HG03378 (cell line): ENCODE measurements at regions not wholly inside any gene's neighbourhood (a gene's known extent, or its start where the extent isn't known, plus 50 kb on each side); places are given as distances from the start of the nearest gene placed in this dataset.
A peak's percentile ranks its signal among the peaks of the same experiment; 100 is the strongest.

ENCODE experiments used
- ATAC-seq: cut with Tn5 transposase; IDR thresholded peaks from one replicate; pipeline ENCODE4 v1.9.1; 2021; ENCODE audit warnings: mild to moderate bottlenecking, moderate library complexity; ENCODE audit not compliant: unreplicated experiment

DNA sequence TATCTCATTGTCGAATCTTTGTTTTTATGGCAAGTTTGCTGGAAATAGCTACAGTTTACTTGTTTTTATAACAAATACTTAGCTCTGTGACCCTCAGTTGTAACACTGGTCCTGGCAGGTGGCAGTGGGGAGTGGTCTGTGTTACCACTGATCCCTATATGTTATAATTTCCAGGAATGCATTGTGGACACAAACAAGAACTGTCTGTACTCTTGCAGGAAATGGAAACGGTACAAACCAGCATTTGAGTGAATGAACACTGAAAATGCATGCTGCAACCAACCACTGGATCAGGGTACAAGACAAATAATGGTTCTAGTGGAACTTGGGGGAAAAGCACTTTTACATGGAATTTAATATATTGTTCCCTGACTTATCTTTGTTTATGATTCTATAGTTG lies 66.5 kb upstream of the PJA2 start:
- no peak for ATAC-seq

DNA sequence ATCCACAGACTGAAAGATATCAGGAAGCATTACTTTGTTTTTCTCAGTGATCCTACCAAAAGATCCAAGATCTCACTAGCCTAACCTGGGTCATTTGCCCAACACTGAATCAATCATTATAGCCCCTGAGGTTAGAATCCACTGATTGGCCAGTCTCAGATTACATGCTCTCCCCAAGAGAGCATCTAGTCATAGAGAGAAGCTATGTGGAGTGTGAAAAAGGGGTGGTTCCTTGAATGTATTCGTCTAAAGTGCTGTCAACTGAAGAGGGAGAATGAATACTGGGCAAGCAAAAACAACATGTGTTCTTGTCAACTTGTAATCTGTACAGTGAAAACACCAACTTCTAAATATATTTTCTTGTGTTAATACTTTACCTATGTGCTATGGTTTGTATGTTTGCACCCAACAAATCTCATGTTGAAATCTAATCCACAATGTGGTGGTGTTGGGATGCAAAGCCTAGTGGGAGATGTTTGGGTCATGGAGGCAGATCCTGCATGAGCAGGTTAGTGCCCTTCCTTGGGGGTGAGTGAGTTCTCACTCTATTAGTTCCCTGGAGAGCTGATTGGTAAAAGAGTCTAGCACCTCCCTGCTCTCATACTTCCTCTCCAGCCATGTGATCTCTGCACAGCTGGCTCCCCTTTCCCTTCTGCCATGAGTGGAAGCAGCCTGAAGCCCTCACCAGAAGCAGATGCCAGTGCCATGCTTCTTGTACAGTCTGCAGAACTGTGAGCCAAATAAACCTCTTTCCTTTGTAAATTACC lies 60.3 kb upstream of the PJA2 start:
- ATAC-seq = no peak

DNA sequence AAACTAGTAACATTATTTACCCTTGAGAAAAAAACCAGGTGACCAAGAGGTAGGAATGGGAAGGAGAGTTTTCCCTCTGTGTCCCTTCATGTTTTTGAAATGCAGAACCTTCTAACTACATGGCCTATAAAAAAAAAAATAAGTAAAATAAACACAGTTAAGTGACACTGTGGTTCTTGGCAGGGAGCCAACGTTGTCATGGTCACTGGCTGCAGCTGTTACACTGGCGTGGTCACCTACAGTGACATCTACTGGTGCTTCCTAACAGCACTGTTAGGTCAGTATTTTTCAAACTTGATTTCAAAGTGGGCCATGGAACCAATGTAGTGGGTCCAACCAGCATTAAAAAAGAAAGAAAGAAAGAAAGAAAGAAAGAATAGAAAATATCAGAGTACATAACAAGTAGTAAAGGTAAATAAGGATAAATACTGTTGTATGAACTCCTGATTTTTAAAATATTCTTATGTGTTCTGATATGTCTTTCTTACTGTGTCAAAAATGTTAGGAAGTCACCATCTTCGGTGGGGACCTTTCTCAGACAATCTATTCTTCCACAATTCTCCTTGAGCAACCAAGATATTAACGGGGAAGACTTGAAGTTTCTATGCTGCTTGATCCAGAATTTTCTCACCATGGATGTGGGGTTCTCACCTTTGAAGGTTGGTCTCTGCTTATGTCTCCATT lies 59.1 kb upstream of the PJA2 start:
- peak; percentile 90 for ATAC-seq

DNA sequence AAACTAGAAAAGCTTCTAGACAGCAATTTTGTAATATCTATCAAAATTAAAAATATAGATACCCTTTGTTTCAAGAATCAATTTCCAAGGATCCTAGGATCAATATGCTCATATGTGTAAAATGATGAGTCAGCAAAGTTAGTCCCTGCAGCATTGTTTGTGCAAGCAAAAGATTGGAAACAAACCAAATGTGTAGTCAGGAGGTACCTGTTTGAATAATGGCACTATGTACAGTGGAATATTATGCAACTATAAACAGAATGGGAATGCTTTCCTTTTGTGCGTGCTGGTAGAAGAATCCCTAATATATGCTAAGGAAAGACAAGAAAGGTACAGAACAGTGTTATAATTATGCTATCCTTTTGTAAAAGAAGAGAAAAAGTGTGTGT lies 58.5 kb upstream of the PJA2 start:
- ATAC-seq = no peak

DNA sequence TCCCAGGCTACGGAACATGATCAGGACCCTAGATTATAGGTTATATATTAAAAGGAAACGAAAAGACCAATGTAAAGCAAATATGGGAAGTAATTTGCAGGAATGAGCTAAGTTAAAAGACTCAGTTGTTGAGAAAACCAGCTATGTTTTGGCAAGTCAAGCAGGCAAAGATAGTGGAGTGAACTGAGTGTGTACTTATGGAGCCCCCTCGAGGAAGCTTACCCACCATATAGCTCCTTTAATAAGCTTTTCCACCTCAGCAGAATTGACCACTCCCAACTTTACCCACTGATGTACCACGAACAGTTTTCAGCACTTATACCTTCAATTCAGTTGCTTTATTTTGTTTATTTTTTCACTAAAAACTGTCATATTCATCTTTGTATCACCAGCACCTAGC lies 57.3 kb upstream of the PJA2 start:
- ATAC-seq = no peak
